ENCODE measurements at regions not wholly inside any gene's neighbourhood (a gene's known extent, or its start where the extent isn't known, plus 50 kb on each side); places are given as distances from the start of the nearest gene placed in this dataset.

DNA sequence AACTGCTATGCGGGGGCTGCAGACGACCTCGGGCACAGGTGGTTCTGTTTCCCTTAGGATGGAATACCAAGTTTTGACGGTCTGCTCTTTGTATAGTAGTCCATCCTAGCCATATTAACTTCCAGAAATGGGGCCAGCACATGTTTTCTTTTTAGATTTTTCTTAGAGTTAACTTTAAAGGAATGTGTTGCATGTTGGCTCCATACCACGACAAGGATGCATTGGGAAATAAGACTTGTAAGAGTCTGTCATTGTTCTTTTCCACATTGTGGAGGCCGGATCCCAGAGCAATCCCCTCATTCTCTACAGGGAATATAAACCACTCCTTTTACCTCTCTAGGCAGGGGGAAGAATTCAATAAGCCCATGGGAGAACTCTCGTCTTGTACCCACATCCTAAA lies 87.1 kb upstream of the PLSCR4 start:
- no peaks in the 10 kb centered on the region for H3K9me2 ChIP-seq (replicated peaks; ENCODE audit: low read depth, low read length)
- H3K27me3 ChIP-seq (ENCODE audit: insufficient read depth, low read length, poor library complexity, severe bottlenecking) = no peaks in the 10 kb centered on the region
- no peaks in the 10 kb centered on the region for H3K36me3 ChIP-seq (ENCODE audit: insufficient read depth, low read length)
- H4K20me1 ChIP-seq (ENCODE audit: insufficient read depth, low read length, poor library complexity, severe bottlenecking) = no peaks in the 10 kb centered on the region
- no peaks in the 10 kb centered on the region for H3K79me2 ChIP-seq (ENCODE audit: insufficient read depth, low read length)
- no peak overlapping the region for H3K4me3 ChIP-seq (ENCODE audit: low read length, poor library complexity, severe bottlenecking)
- no peak overlapping the region for H3K9ac ChIP-seq (ENCODE audit: low read depth, low read length, poor library complexity, severe bottlenecking)
- no peak overlapping the region for H2AFZ ChIP-seq (ENCODE audit: low read length)
- no peak overlapping the region for H3K4me2 ChIP-seq (ENCODE audit: low read depth, low read length, poor library complexity, severe bottlenecking)
- H3K4me1 ChIP-seq (ENCODE audit: insufficient read depth, low read length, poor library complexity, severe bottlenecking) = no peaks in the 10 kb centered on the region
- TF ChIP-seq, protein P1, sequence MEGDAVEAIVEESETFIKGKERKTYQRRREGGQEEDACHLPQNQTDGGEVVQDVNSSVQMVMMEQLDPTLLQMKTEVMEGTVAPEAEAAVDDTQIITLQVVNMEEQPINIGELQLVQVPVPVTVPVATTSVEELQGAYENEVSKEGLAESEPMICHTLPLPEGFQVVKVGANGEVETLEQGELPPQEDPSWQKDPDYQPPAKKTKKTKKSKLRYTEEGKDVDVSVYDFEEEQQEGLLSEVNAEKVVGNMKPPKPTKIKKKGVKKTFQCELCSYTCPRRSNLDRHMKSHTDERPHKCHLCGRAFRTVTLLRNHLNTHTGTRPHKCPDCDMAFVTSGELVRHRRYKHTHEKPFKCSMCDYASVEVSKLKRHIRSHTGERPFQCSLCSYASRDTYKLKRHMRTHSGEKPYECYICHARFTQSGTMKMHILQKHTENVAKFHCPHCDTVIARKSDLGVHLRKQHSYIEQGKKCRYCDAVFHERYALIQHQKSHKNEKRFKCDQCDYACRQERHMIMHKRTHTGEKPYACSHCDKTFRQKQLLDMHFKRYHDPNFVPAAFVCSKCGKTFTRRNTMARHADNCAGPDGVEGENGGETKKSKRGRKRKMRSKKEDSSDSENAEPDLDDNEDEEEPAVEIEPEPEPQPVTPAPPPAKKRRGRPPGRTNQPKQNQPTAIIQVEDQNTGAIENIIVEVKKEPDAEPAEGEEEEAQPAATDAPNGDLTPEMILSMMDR (conservative IDR thresholded peaks at IDR 0.05; ENCODE audit: low read length) = no peak
- no peak for TF ChIP-seq EZH2phosphoT487 (IDR thresholded peaks at IDR 0.05; ENCODE audit: borderline replicate concordance)
- H3F3A ChIP-seq (ENCODE audit: low read depth) = no peaks in the 10 kb centered on the region
- no peaks in the 10 kb centered on the region for H3K9me3 ChIP-seq (ENCODE audit: insufficient read depth, low read depth, low read length)

DNA sequence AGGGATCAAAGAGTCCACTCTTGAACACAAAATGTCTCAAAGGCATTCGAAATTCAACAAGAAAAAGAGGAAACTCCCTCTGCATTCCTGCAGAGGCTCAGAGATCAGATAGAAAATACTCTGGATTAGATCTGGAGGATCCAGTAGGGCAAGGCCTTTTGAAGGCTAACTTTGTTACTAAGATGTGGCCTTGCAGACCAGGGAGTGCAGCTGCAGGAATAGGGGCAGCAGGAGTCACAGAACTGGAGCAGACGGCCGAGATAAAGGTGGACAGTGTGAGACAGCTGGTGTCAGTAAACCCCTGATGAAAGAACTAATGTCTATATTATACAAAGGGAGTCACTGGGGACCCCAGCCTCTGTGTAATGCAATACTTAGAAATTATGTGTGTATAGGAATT lies 84.5 kb upstream of the PLSCR4 start:
- Histone ChIP-seq H4K20me1 (ENCODE audit: insufficient read depth, low read length, poor library complexity, severe bottlenecking) (no peaks in the 10 kb centered on the region), H3K27me3 (ENCODE audit: insufficient read depth, low read length, poor library complexity, severe bottlenecking) (no peaks in the 10 kb centered on the region), H3K9me2 (replicated peaks; ENCODE audit: low read depth, low read length) (no peaks in the 10 kb centered on the region), H3F3A (ENCODE audit: low read depth) (no peaks in the 10 kb centered on the region), H3K36me3 (ENCODE audit: insufficient read depth, low read length) (no peaks in the 10 kb centered on the region), H2AFZ (ENCODE audit: low read length) (no peak overlapping the region), H3K4me2 (ENCODE audit: low read depth, low read length, poor library complexity, severe bottlenecking) (no peak overlapping the region), H3K4me3 (ENCODE audit: low read length, poor library complexity, severe bottlenecking) (no peak overlapping the region), H3K9ac (ENCODE audit: low read depth, low read length, poor library complexity, severe bottlenecking) (no peak overlapping the region), H3K9me3 (ENCODE audit: insufficient read depth, low read depth, low read length) (no peaks in the 10 kb centered on the region), H3K4me1 (ENCODE audit: insufficient read depth, low read length, poor library complexity, severe bottlenecking) (no peaks in the 10 kb centered on the region), H3K79me2 (ENCODE audit: insufficient read depth, low read length) (no peaks in the 10 kb centered on the region)
- TF ChIP-seq, protein P1 (conservative IDR thresholded peaks at IDR 0.05; ENCODE audit: low read length) = no peak
- no peak for TF ChIP-seq EZH2phosphoT487 (IDR thresholded peaks at IDR 0.05; ENCODE audit: borderline replicate concordance)

DNA sequence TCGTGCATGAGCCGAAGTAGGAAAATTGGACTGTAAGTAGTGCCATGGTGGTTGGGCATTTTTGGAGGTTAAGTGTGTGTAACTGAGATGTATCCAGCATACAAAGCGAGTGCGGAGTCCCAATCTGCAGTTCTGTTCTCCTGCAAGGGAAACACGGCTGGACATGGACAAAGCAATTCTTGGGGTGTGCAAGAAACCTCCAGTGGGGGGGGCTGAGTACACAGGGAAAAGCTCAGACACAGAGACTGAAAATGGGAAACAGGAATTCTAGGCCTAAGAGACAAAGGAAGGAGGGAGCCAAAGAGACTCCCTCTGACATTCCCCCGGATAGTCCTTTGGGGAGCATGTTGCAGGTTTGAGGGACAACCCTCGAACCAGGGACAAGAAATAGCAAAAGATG lies 83.2 kb upstream of the PLSCR4 start:
- Histone ChIP-seq H3K4me1 (ENCODE audit: insufficient read depth, low read length, poor library complexity, severe bottlenecking) (no peaks in the 10 kb centered on the region), H2AFZ (ENCODE audit: low read length) (no peak overlapping the region), H3K9me2 (replicated peaks; ENCODE audit: low read depth, low read length) (no peaks in the 10 kb centered on the region), H3K36me3 (ENCODE audit: insufficient read depth, low read length) (no peaks in the 10 kb centered on the region), H3K79me2 (ENCODE audit: insufficient read depth, low read length) (no peaks in the 10 kb centered on the region), H4K20me1 (ENCODE audit: insufficient read depth, low read length, poor library complexity, severe bottlenecking) (no peaks in the 10 kb centered on the region), H3K9me3 (ENCODE audit: insufficient read depth, low read depth, low read length) (no peaks in the 10 kb centered on the region), H3K4me2 (ENCODE audit: low read depth, low read length, poor library complexity, severe bottlenecking) (no peak overlapping the region), H3F3A (ENCODE audit: low read depth) (no peaks in the 10 kb centered on the region), H3K4me3 (ENCODE audit: low read length, poor library complexity, severe bottlenecking) (no peak overlapping the region), H3K27me3 (ENCODE audit: insufficient read depth, low read length, poor library complexity, severe bottlenecking) (no peaks in the 10 kb centered on the region), H3K9ac (ENCODE audit: low read depth, low read length, poor library complexity, severe bottlenecking) (no peak overlapping the region)
- no peak for TF ChIP-seq EZH2phosphoT487 (IDR thresholded peaks at IDR 0.05; ENCODE audit: borderline replicate concordance)
- TF ChIP-seq, protein P1 (conservative IDR thresholded peaks at IDR 0.05; ENCODE audit: low read length) = no peak
